ENCODE measurements at regions not wholly inside any gene's neighbourhood (a gene's known extent, or its start where the extent isn't known, plus 50 kb on each side); places are given as distances from the start of the nearest gene placed in this dataset.
A peak's percentile ranks its signal among the peaks of the same experiment; 100 is the strongest.

DNA sequence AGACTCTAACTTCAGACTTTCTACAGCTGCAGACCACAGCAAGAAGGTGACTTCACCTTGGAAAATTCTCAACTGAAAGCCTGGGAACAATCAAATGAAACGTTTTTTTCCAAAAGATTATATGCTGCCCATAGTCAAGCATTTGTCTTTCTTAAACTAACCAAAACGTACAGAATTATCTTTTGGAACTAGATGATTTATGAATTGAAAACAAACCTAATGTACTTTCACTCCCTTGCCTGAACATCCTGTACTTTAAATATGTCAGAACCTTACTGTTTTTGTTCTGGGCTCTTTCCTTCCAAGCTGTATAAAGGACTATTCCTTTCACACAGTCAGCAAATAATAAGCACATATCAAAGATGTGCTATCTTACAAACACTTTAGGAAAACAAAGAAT is 62.4 kb upstream of the TNFAIP3 start:
- Histone ChIP-seq H3K4me3 (no peak overlapping the region), H3K4me1 (ENCODE audit: control insufficient read depth, insufficient read depth, low read length) (peaks cover 13% of the 10 kb centered on the region), H3K9ac (ENCODE audit: control insufficient read depth, insufficient read depth, low read length) (no peak overlapping the region), H3K27ac (ENCODE audit: control insufficient read depth, insufficient read depth) (no peak overlapping the region), H3K36me3 (ENCODE audit: control insufficient read depth in 2 of 2, insufficient read depth in 2 of 2, low read length in 1 of 2) (no peaks in the 10 kb centered on the region), H3K79me2 (ENCODE audit: control insufficient read depth, insufficient read depth, low read length) (no peaks in the 10 kb centered on the region; the same call in 1 of the 2 replicates), H3K9me3 (replicated peaks; ENCODE audit: control insufficient read depth, insufficient read depth, low read length) (peaks cover 2% of the 10 kb centered on the region; the same call in 2 of the 3 replicates), H2AFZ (ENCODE audit: control insufficient read depth, low read depth, low read length) (peak overlapping the region; percentile 62), H3K27me3 (replicated peaks in 1 of 2; ENCODE audit: control insufficient read depth in 2 of 2, insufficient read depth in 2 of 2, low read length in 1 of 2) (no peaks in the 10 kb centered on the region), H4K20me1 (ENCODE audit: control insufficient read depth, insufficient read depth) (no peaks in the 10 kb centered on the region), H3K4me2 (ENCODE audit: control insufficient read depth, insufficient read depth) (no peak overlapping the region)
- POLR2A ChIA-PET = interaction anchor here (0.6 to 7.4 kb wide), 4 partner anchors 8 to 135 kb away, joined by 3 to 35 read pairs (median 3); no protein-coding TSS in a partner anchor
- no peak for ATAC-seq
- CTCF ChIA-PET = interaction anchor here (0.6 to 1.4 kb wide), 3 partner anchors 20 to 62 kb away, joined by 3 to 4 read pairs (median 3); no protein-coding TSS in a partner anchor
- no peak for FAIRE-seq
- SMC1A ChIA-PET (ENCODE audit: uncharacterized antibody, unreplicated experiment) = interaction anchor here (1.1 to 16.0 kb wide), 8 partner anchors 10 to 100 kb away, joined by 3 to 314 read pairs (median 12); partner anchors contain the start of gene TNFAIP3
- TF ChIP-seq POLR2A (IDR thresholded peaks at IDR 0.05; ENCODE audit: low read depth, low read length) (no peak), EED (IDR thresholded peaks at IDR 0.05; ENCODE audit: low read depth) (no peak)
- TF ChIP-seq, protein P1, sequence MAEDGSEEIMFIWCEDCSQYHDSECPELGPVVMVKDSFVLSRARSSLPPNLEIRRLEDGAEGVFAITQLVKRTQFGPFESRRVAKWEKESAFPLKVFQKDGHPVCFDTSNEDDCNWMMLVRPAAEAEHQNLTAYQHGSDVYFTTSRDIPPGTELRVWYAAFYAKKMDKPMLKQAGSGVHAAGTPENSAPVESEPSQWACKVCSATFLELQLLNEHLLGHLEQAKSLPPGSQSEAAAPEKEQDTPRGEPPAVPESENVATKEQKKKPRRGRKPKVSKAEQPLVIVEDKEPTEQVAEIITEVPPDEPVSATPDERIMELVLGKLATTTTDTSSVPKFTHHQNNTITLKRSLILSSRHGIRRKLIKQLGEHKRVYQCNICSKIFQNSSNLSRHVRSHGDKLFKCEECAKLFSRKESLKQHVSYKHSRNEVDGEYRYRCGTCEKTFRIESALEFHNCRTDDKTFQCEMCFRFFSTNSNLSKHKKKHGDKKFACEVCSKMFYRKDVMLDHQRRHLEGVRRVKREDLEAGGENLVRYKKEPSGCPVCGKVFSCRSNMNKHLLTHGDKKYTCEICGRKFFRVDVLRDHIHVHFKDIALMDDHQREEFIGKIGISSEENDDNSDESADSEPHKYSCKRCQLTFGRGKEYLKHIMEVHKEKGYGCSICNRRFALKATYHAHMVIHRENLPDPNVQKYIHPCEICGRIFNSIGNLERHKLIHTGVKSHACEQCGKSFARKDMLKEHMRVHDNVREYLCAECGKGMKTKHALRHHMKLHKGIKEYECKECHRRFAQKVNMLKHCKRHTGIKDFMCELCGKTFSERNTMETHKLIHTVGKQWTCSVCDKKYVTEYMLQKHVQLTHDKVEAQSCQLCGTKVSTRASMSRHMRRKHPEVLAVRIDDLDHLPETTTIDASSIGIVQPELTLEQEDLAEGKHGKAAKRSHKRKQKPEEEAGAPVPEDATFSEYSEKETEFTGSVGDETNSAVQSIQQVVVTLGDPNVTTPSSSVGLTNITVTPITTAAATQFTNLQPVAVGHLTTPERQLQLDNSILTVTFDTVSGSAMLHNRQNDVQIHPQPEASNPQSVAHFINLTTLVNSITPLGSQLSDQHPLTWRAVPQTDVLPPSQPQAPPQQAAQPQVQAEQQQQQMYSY (CRISPR knock-in tag; IDR thresholded peaks at IDR 0.05) = no peak
- TF ChIP-seq, protein P2, sequence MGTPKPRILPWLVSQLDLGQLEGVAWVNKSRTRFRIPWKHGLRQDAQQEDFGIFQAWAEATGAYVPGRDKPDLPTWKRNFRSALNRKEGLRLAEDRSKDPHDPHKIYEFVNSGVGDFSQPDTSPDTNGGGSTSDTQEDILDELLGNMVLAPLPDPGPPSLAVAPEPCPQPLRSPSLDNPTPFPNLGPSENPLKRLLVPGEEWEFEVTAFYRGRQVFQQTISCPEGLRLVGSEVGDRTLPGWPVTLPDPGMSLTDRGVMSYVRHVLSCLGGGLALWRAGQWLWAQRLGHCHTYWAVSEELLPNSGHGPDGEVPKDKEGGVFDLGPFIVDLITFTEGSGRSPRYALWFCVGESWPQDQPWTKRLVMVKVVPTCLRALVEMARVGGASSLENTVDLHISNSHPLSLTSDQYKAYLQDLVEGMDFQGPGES (IDR thresholded peaks at IDR 0.05) = no peak
- TF ChIP-seq, protein P3, sequence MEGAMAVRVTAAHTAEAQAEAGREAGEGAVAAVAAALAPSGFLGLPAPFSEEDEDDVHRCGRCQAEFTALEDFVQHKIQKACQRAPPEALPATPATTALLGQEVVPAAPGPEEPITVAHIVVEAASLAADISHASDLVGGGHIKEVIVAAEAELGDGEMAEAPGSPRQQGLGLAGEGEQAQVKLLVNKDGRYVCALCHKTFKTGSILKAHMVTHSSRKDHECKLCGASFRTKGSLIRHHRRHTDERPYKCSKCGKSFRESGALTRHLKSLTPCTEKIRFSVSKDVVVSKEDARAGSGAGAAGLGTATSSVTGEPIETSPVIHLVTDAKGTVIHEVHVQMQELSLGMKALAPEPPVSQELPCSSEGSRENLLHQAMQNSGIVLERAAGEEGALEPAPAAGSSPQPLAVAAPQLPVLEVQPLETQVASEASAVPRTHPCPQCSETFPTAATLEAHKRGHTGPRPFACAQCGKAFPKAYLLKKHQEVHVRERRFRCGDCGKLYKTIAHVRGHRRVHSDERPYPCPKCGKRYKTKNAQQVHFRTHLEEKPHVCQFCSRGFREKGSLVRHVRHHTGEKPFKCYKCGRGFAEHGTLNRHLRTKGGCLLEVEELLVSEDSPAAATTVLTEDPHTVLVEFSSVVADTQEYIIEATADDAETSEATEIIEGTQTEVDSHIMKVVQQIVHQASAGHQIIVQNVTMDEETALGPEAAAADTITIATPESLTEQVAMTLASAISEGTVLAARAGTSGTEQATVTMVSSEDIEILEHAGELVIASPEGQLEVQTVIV (IDR thresholded peaks at IDR 0.05; ENCODE audit: borderline replicate concordance, partially characterized antibody) = no peak
- DNase-seq (ENCODE audit: low read depth, low spot score) = no peak
- WGBS (ENCODE audit: insufficient coverage, insufficient replicate concordance, low lambda C conversion rate, missing lambda C conversion rate) = 0% methylated on average over 2 of the region's 2 CpGs
- no TSS peak for BruUV-seq (replicated peaks)
- in situ Hi-C loops (cut with MboI) = loop anchor here (5.0 kb wide), 2 partner anchors 63 to 97 kb away; partner anchors contain the start of gene TNFAIP3
- intact Hi-C loops (cut with micrococcal nuclease; ENCODE audit: unreplicated experiment) = loop anchor here (5.0 kb wide), 1 partner anchor 138 kb away; no protein-coding TSS in a partner anchor
- RAD21 ChIA-PET (ENCODE audit: unreplicated experiment) = interaction anchor here (1.1 to 2.6 kb wide), 4 partner anchors 11 to 135 kb away, joined by 3 to 11 read pairs (median 4); partner anchors contain the start of gene TNFAIP3
